Activated CD4-positive, alpha-beta memory T cell treated with anti-CD3 and anti-CD28 coated beads for 36 hours (primary cell): ENCODE measurements at regions not wholly inside any gene's neighbourhood (a gene's known extent, or its start where the extent isn't known, plus 50 kb on each side); places are given as distances from the start of the nearest gene placed in this dataset.
"Not testable (repeated sequence)": the region's sequence is repeated elsewhere in the genome, so short reads cannot be mapped to it uniquely, and the experiment has no call there.

ENCODE experiments used
- CTCF ChIA-PET: fragments of 350-600 bp; sonication (Branson Sonifier 250); formaldehyde crosslinking; loops from one replicate; lab custom pipeline; 2021; ENCODE audit warnings: antibody characterized with exemption, inconsistent platforms; lab: Charles Lee
- POLR2A ChIA-PET: fragments of 350-600 bp; sonication (Branson Sonifier 250); formaldehyde crosslinking; loops from one replicate; lab custom pipeline; 2021; ENCODE audit warnings: antibody characterized with exemption; lab: Charles Lee
- DNase-seq: peaks from one replicate; pipeline ENCODE4 v3.0.0-alpha.2; 2020
- H3K27ac Mint-ChIP-seq: one replicate; pipeline ENCODE4 v1.8.0; 2021; ENCODE audit warnings: mixed read lengths
- H3K27me3 Mint-ChIP-seq: one replicate; pipeline ENCODE4 v1.8.0; 2021; ENCODE audit warnings: mixed read lengths
- H3K36me3 Mint-ChIP-seq: one replicate; pipeline ENCODE4 v1.8.0; 2021; ENCODE audit warnings: mixed read lengths
- H3K4me1 Mint-ChIP-seq: one replicate; pipeline ENCODE4 v1.8.0; 2021; ENCODE audit warnings: low read depth, mixed read lengths
- H3K4me3 Mint-ChIP-seq: one replicate; pipeline ENCODE4 v1.8.0; 2021; ENCODE audit warnings: mild to moderate bottlenecking, mixed read lengths
- H3K9me3 Mint-ChIP-seq: one replicate; pipeline ENCODE4 v1.8.0; 2021; ENCODE audit warnings: mixed read lengths
- intact Hi-C: fragments of 100-400 bp; cut with micrococcal nuclease; formaldehyde crosslinking; loops from one replicate; pipeline ENCODE4 v1.15.1; 2023

DNA sequence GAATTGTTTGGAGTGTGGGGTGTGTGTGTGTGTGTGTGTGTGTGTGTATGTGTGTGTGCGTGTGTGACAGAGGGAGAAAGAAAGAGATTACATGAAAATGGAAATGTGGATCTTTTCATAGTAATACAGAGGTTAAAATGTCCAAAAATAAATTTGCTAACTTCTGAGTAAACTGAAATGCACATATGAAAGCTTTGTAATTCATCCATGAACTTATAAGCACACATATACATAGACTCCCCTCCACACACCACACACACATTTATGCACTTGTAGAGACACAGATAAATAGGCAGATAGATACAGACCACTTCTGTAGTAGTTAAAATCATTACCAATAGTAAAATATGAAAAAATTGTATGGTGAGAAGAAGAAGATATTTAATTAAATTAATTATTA is 108.2 kb upstream of the MSMB start:
- H3K4me1 Mint-ChIP-seq, H3K9me3 Mint-ChIP-seq, CTCF ChIA-PET, DNase-seq, H3K27ac Mint-ChIP-seq, H3K27me3 Mint-ChIP-seq, H3K36me3 Mint-ChIP-seq, intact Hi-C loops, H3K4me3 Mint-ChIP-seq, POLR2A ChIA-PET: not testable (repeated sequence)

GRCh38 chr10:46154683-46155082 is 108.6 kb upstream of the MSMB start:
- H3K27me3 Mint-ChIP-seq, H3K36me3 Mint-ChIP-seq, H3K4me1 Mint-ChIP-seq, POLR2A ChIA-PET, CTCF ChIA-PET, H3K9me3 Mint-ChIP-seq, H3K4me3 Mint-ChIP-seq, intact Hi-C loops, H3K27ac Mint-ChIP-seq, DNase-seq: not testable (repeated sequence)

DNA sequence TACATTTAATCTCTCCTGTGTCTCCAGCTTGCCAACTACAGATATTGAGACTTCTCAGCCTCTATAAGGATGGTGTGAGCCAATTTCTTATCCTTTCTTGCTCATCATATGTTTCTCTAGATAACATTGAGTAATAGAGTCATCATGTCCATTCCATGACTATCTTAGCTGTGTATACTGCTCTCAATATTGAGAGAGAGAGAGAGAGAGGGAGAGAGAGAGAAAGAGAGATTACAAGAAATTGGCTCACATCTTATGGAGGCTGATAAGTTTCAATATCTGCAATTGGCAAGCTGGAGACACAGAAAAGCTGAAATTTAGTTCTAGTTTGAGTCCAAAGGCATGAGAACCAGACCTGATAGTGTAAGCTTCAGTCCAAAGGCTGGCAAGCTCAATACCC is 110.8 kb upstream of the MSMB start:
- H3K36me3 Mint-ChIP-seq, H3K27me3 Mint-ChIP-seq, H3K9me3 Mint-ChIP-seq, CTCF ChIA-PET, H3K4me1 Mint-ChIP-seq, intact Hi-C loops, DNase-seq, POLR2A ChIA-PET, H3K27ac Mint-ChIP-seq, H3K4me3 Mint-ChIP-seq: not testable (repeated sequence)

DNA sequence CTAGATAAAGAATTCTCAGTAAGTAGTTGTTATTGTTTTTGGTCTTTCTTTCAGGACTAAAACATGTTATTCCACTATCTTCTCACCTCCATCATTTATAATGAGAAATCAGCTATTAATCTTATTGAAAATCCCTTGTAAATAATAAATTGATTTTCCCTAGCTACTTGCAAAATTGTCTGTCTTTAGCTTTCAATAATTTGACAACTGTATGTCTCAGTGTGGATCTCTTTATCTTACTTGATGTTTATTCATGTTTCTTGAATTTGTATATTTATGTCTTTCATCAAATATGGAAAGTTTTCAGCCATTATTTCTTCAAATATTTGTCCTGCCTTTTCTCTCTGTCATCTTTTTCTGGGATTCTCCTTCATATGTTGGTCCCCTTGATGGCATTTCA is 117.1 kb upstream of the ANTXRL start:
- ChIA-PET POLR2A (no interaction called here), CTCF (no interaction called here)
- H3K4me1 Mint-ChIP-seq, result no peaks in the 10 kb centered on the region
- no peak overlapping the region for H3K4me3 Mint-ChIP-seq
- no peak overlapping the region for H3K27ac Mint-ChIP-seq
- intact Hi-C loops, result no loop called here
- no peak for DNase-seq
- H3K36me3 Mint-ChIP-seq, result peaks cover 4% of the 10 kb centered on the region
- H3K27me3 Mint-ChIP-seq, result no peaks in the 10 kb centered on the region
- peaks cover 15% of the 10 kb centered on the region for H3K9me3 Mint-ChIP-seq

GRCh38 chr10:46170789-46171188 is 116.0 kb upstream of the ANTXRL start:
- H3K36me3 Mint-ChIP-seq, result peaks cover 4% of the 10 kb centered on the region
- no peak overlapping the region for H3K4me3 Mint-ChIP-seq
- peaks cover 15% of the 10 kb centered on the region for H3K9me3 Mint-ChIP-seq
- ChIA-PET CTCF (no interaction called here), POLR2A (no interaction called here)
- intact Hi-C loops, result no loop called here
- no peaks in the 10 kb centered on the region for H3K27me3 Mint-ChIP-seq
- no peak for DNase-seq
- no peaks in the 10 kb centered on the region for H3K4me1 Mint-ChIP-seq
- H3K27ac Mint-ChIP-seq, result no peak overlapping the region

GRCh38 chr10:46171661-46172060 is 115.1 kb upstream of the ANTXRL start:
- CTCF ChIA-PET, result no interaction called here
- DNase-seq, result no peak
- no peaks in the 10 kb centered on the region for H3K4me1 Mint-ChIP-seq
- POLR2A ChIA-PET, result no interaction called here
- intact Hi-C loops, result no loop called here
- H3K4me3 Mint-ChIP-seq, result no peak overlapping the region
- no peak overlapping the region for H3K27ac Mint-ChIP-seq
- peaks cover 4% of the 10 kb centered on the region for H3K36me3 Mint-ChIP-seq
- H3K27me3 Mint-ChIP-seq, result no peaks in the 10 kb centered on the region
- H3K9me3 Mint-ChIP-seq, result peaks cover 15% of the 10 kb centered on the region

DNA sequence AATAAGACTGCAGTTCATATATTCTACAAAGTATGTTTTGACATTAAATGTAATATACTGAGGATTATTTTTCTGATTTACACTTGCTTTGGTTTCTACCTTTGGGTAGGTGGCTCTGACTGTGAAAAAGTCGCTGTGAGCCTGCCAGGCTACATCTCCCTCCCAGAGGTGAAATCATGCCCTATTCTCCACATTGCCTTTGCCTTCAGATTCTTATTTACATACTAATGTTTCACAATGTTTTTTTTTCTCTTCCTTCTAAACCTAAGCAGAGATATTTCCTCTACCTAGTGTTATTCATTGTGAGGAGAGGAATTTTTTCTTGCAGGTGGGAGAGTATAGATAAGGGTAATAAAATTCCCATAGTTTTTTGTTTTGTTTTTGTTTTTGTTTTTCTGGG is 111.5 kb upstream of the ANTXRL start:
- ChIA-PET POLR2A (no interaction called here), CTCF (no interaction called here)
- no peaks in the 10 kb centered on the region for H3K36me3 Mint-ChIP-seq
- H3K9me3 Mint-ChIP-seq, result peaks cover 12% of the 10 kb centered on the region
- H3K4me1 Mint-ChIP-seq, result no peaks in the 10 kb centered on the region
- DNase-seq, result no peak
- no peaks in the 10 kb centered on the region for H3K27me3 Mint-ChIP-seq
- H3K4me3 Mint-ChIP-seq, result no peak overlapping the region
- intact Hi-C loops, result no loop called here
- H3K27ac Mint-ChIP-seq, result no peak overlapping the region

DNA sequence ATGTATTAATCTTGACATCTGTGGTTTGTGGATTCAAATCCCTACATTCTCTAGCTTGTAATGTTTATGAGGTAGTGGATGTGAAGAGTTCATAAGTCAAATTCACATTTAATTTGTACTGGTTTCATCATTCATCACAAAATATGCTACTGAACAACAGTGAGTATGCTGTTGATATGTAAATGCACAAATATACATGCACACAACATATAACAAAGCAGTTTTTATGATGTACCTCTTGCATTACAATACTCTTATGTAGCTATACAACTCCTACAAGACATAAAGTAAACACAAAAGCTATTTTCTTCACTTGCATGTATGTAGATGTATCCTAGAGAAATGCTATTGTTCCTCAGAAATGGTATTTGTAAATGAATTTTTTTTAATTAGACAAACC is 111.0 kb upstream of the ANTXRL start:
- POLR2A ChIA-PET, result no interaction called here
- no peak overlapping the region for H3K4me3 Mint-ChIP-seq
- H3K27ac Mint-ChIP-seq, result no peak overlapping the region
- peaks cover 7% of the 10 kb centered on the region for H3K9me3 Mint-ChIP-seq
- no peaks in the 10 kb centered on the region for H3K27me3 Mint-ChIP-seq
- H3K36me3 Mint-ChIP-seq, result no peaks in the 10 kb centered on the region
- intact Hi-C loops, result no loop called here
- CTCF ChIA-PET, result no interaction called here
- H3K4me1 Mint-ChIP-seq, result no peaks in the 10 kb centered on the region
- DNase-seq, result no peak

DNA sequence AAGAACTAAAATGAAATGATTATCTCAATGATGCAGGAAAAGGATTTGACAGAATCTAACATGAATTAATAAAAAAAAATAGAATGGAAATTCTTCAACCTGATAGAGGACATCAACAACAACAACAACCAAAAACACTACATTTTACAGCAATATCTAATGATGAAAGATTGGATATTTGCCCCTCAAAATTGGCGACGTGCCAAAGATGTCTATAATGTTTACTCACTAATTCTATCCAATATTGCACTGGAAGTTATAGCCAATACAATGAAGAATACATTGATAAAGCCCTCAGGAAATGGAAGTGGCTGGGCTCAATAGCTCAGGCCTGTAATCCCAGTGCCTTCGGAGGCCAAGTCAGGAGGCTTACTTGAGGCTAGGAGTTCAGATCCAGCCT is 99.4 kb upstream of the ANTXRL start:
- H3K4me3 Mint-ChIP-seq, H3K36me3 Mint-ChIP-seq, POLR2A ChIA-PET, H3K27ac Mint-ChIP-seq, H3K27me3 Mint-ChIP-seq, intact Hi-C loops, H3K9me3 Mint-ChIP-seq, DNase-seq, H3K4me1 Mint-ChIP-seq: not testable (repeated sequence)
- CTCF ChIA-PET, result interaction anchor here (1.2 kb wide), 1 partner anchor 11 kb away, joined by 4 read pairs; no protein-coding TSS in a partner anchor

DNA sequence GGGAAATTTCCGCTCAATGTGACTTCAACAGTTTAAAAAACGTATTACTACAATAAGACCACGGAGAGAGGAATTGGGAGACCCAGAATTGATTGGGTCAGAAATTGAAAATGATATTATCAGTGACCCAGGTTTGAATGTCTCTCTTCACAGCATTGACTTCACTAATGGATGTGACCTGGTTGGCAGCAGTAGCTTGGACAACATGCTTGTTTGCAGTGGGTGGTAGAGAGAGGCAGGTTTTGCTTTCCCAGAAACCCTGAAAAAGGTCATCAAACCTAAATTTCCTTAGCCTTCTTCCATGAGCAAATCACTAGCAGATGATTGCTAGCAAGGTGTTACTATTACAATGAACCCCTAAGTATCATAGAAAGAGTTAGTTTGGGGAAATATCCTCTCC is 89.7 kb upstream of the ANTXRL start:
- no peak overlapping the region for H3K4me3 Mint-ChIP-seq
- H3K27ac Mint-ChIP-seq, result no peak overlapping the region
- peaks cover 3% of the 10 kb centered on the region for H3K36me3 Mint-ChIP-seq
- H3K27me3 Mint-ChIP-seq, result no peaks in the 10 kb centered on the region
- ChIA-PET CTCF (no interaction called here), POLR2A (no interaction called here)
- DNase-seq, result no peak
- intact Hi-C loops, result no loop called here
- no peaks in the 10 kb centered on the region for H3K4me1 Mint-ChIP-seq
- H3K9me3 Mint-ChIP-seq, result no peaks in the 10 kb centered on the region

DNA sequence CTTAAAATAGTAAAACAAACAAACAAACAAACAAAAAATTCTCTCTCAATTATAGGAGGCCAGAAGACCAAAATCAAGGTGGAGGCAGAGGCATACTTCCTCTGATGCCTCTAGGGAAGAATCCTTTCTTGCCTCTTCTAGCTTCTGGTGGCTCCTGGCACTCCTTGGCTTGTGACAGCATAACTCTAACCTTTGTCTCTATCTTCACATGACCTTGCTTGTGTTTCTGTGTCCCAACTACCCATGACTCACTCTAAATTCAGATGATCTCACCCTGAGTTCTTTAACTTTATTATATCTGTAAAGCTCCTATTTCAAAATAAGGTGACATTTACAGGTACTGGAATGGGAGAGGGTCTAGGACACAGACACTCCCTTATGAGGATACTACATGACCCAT is 88.3 kb upstream of the ANTXRL start:
- Mint-ChIP-seq H3K36me3 (peaks cover 3% of the 10 kb centered on the region), H3K4me3 (no peak overlapping the region), H3K4me1 (peaks cover 4% of the 10 kb centered on the region), H3K27me3 (no peaks in the 10 kb centered on the region), H3K9me3 (no peaks in the 10 kb centered on the region), H3K27ac (no peak overlapping the region)
- intact Hi-C loops, result no loop called here
- ChIA-PET CTCF (interaction anchor here (1.0 kb wide), 1 partner anchor 11 kb away, joined by 4 read pairs; no protein-coding TSS in a partner anchor), POLR2A (no interaction called here)
- DNase-seq, result no peak

GRCh38 chr10:46202405-46202804 is 84.4 kb upstream of the ANTXRL start:
- POLR2A ChIA-PET, H3K36me3 Mint-ChIP-seq, DNase-seq, H3K9me3 Mint-ChIP-seq, H3K27ac Mint-ChIP-seq, H3K4me3 Mint-ChIP-seq, H3K4me1 Mint-ChIP-seq, CTCF ChIA-PET, intact Hi-C loops, H3K27me3 Mint-ChIP-seq: not testable (repeated sequence)

- H3K4me1 Mint-ChIP-seq, POLR2A ChIA-PET, H3K27me3 Mint-ChIP-seq, H3K9me3 Mint-ChIP-seq, H3K36me3 Mint-ChIP-seq, DNase-seq, H3K27ac Mint-ChIP-seq, CTCF ChIA-PET, intact Hi-C loops, H3K4me3 Mint-ChIP-seq: not testable (repeated sequence)
Measured at GRCh38 chr10:46204482-46205102, 82.2 kb upstream of the ANTXRL start.
